HL-60/S4 (cell line): ENCODE measurements at regions not wholly inside any gene's neighbourhood (a gene's known extent, or its start where the extent isn't known, plus 50 kb on each side); places are given as distances from the start of the nearest gene placed in this dataset.

Source experiments
- in situ Hi-C: fragments of 300-500 bp; cut with MboI; formaldehyde crosslinking; loops from 2 replicates; pipeline ENCODE4 v1.14.3; 2022; ENCODE audit warnings: low sequenced_read_pairs

- in situ Hi-C loops: no loop called here
Measured at GRCh38 chr9:12464400-12464799, 228.8 kb upstream of the TYRP1 start.

GRCh38 chr9:12464910-12465512 lies 228.2 kb upstream of the TYRP1 start:
- in situ Hi-C loops: no loop called here

DNA sequence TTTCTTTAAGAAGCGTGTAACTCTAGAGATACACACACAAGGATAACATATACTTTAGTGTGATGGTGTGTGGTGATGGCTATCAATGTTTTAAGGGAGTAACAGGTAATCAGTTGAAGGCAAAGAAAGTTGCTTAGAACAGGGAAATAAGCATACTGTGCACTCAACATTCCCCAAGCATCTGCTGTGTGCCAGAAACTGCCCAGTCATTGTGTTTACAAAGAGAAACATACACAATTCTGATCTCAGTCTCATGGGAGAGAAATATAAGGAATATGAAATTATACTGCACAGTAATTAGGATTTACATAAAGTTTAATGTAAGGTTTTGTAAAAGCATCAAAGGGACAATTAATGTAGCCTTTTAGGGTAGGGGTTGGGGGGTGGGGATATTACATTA lies 224.1 kb upstream of the TYRP1 start:
- in situ Hi-C loops: no loop called here

GRCh38 chr9:12494411-12494810 lies 198.8 kb upstream of the TYRP1 start:
- in situ Hi-C loops: no loop called here

DNA sequence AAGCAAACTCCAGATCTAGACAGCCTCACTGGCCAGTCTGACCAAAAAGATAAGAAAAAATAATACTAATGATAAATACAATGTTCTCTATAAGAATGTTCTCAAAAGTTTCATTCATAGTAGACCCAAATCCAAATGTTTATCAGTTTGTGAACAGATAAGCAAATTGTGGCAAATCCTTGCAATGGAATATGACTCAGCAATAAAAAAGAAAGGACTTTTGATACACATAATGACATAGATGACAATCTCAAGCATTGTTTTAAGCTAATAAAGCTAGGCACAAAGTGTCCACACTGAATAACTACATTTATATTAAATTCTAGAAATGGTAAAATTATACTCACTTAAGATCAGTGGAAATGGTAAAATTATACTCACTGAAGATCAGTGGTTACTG lies 195.4 kb upstream of the TYRP1 start:
- in situ Hi-C loops: no loop called here

GRCh38 chr9:12502520-12502919 lies 190.7 kb upstream of the TYRP1 start:
- in situ Hi-C loops: no loop called here

GRCh38 chr9:12503606-12504122 lies 189.5 kb upstream of the TYRP1 start:
- in situ Hi-C loops: no loop called here

- in situ Hi-C loops: no loop called here
Measured at GRCh38 chr9:12510551-12510950, 182.6 kb upstream of the TYRP1 start.

GRCh38 chr9:12511726-12512125 lies 181.5 kb upstream of the TYRP1 start:
- in situ Hi-C loops: no loop called here

GRCh38 chr9:12516031-12516430 lies 177.2 kb upstream of the TYRP1 start:
- in situ Hi-C loops: no loop called here

DNA sequence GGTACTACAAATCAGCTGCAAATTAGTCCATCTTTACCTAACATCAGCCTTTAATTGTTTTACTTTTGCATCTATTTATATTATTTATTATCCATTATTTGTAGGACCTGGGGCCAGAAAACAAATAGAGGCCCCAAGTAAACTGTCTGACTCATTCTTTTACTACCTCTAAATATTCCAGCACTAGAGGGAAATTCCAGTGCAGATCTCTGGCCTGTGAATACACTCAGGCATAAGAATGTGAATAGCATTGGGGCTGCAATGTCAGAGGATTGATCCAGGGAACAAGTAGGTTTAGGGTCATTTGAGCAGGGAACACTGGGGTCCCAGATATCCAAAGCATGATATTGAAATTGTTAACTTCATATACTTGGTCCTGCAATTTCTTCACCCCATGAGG lies 176.6 kb upstream of the TYRP1 start:
- in situ Hi-C loops: no loop called here

- in situ Hi-C loops: no loop called here
Measured at GRCh38 chr9:12538842-12539579, 154.2 kb upstream of the TYRP1 start.

DNA sequence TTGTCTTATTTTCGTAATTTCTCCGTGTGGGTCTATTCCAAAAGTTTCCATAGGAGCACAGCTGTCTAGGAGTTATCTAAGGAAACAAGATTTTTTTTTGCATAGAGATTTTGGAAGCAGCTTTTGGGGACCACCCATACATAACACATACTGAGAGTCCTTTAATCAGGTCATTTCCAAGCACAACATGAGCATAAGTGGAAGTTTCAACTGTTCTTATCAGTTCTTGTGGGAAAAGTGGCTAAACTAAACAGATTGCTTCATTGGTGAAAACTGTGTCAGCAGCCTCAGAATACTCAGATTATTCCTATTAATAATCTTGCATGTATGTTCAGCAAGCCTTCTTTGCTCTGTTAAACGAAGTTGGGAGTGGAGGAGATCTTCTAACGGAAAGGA lies 153.6 kb upstream of the TYRP1 start:
- in situ Hi-C loops: no loop called here

GRCh38 chr9:12544700-12545099 lies 148.5 kb upstream of the TYRP1 start:
- in situ Hi-C loops: no loop called here

DNA sequence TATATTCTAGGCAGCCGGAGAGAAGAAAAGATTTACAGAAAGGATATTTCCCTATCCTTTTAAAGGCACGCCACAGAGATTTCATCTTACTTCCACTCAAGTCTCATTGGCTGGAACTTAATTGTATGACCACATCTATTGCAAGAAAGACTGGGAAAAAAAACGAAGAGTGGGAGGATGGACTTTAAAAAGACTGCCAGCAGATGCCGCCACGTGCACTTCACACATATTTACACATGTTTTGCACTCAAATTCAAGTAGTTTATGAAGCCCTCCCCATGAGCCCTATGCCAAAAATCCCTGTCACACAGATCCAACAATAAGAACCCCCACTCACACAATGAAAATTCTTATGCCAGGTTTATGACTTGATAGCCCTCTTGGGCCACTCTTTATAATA lies 138.5 kb upstream of the TYRP1 start:
- in situ Hi-C loops: no loop called here

DNA sequence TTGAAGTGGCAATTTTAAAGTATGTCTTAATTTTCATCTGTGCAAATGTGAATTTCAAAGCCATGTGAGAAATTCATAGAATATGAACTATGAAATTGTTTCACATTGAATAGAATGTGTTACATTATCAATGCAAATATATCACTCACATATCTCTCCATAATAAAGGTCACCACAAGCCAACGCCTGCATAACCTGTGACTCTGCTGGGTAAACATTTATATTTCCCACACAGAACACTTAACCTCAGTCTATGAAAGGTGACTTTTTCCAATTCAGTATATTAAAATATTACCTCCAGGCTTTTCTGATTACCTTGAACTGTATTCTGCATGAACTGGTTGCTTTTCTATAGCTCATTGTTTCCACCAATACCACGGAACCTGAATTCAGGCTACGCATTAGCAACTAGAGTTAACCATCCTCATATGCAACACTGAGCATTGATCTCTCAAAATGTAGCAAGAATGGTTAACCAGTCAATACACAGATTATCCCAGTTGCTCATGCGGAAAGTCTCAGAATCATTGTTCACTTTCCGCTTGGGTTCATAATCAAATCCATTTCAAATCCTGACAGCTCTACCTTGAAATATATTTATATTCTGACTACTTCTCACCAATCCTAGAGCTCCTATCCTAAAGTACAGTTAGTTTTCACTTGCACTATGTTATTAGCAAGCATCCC lies 126.6 kb upstream of the TYRP1 start:
- in situ Hi-C loops: no loop called here

DNA sequence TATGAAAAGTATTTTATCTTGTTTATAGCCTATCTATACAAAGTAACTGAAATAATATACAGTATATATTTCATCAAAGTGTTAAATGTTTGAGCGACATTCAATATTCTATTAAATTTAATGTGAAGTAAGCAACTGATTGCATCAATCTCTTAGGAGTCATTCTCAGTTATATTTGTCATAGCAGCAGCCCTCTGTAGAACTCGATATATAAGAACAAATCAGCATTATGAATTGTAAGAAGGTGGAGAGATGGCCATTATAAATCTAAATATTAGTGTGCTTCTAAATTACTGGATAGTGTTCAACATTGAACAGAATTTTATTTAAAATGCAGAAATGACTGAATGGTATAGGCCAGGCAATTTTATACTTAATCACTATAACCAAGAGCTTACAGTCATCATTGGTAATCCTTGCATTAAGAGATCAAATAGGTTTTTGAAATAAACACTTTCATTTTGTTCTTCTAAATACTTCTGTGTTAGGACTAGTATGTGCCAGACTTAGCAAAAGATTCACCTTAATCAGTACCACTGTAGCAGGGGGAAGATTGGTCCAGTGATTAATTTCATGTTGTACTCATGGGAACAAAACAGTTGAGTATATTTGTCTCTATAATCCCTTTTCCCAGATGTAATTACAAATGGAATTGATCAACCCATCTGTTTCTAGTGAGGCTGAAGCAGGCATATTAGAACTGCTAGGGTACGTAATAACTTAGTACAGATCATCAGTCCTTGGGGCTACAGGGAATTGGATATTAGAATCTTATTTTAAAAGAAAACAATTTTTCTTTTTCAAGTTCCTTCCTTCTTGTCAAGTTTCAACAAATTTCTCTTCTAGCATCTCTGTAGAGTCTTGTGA lies 108.3 kb upstream of the TYRP1 start:
- in situ Hi-C loops: no loop called here

DNA sequence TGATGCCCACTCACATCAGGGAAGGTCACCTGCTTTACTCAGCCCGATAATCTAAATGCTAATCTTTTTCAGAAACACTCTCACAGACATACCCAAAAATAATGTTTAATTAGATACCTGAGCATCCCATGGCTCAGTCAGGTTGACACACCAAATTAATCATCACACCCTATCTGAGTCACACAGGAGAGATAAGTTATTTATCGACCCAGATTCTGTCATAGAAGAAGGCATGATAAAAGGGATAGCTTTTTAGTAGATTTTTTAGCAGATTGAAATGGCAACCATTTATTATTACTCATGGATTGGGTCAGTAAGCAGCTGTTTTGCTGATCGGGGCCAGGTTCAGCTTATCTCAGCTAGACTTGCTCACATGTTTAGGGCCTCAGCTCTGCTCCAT lies 97.8 kb upstream of the TYRP1 start:
- in situ Hi-C loops: no loop called here

- in situ Hi-C loops: no loop called here
Measured at GRCh38 chr9:12604164-12604821, 88.9 kb upstream of the TYRP1 start.

DNA sequence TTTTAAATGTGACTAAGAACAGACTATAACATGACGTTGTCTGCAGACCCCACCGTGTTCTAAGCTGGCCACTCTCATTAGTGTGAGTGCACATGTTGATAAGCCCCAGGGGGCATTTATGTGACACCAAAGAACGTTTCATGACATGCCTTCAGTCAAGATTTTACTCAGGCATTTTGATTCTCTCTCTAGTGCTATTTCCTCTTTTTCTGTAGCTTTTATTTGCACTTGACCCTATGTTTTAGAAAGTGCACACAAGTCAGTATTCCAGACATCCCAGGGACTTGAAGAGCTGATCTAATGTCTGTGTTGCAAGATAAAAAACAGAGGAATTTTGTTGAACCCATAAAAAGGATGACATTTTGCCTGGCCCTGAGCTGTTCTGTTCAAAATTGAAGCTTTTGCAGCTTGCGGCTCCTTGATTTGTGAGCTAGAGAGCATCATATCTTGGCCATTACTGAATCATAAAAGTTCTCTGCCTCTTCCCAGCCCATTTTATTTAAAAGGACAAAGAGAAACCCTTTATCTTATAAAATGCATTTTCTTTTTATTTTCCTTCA lies 80.9 kb upstream of the TYRP1 start:
- in situ Hi-C loops: no loop called here
